ENCODE measurements at regions not wholly inside any gene's neighbourhood (a gene's known extent, or its start where the extent isn't known, plus 50 kb on each side); places are given as distances from the start of the nearest gene placed in this dataset.

- TF ChIP-seq EP300 (IDR thresholded peaks at IDR 0.05; ENCODE audit: low read depth) (no peak), POLR2AphosphoS5 (IDR thresholded peaks at IDR 0.05) (no peak)
Measured at GRCh38 chr16:77571115-77571862, 136.5 kb upstream of the ADAMTS18 start.

Data from transverse colon (tissue), 3 donors.